Stimulated activated naive CD4-positive, alpha-beta T cell (primary cell): ENCODE measurements at regions not wholly inside any gene's neighbourhood (a gene's known extent, or its start where the extent isn't known, plus 50 kb on each side); places are given as distances from the start of the nearest gene placed in this dataset.

ENCODE experiments used
- DNase-seq, 6 experiments: peaks; one replicate each; lab custom pipeline; 2025; lab: John Stamatoyannopoulos, UW

DNA sequence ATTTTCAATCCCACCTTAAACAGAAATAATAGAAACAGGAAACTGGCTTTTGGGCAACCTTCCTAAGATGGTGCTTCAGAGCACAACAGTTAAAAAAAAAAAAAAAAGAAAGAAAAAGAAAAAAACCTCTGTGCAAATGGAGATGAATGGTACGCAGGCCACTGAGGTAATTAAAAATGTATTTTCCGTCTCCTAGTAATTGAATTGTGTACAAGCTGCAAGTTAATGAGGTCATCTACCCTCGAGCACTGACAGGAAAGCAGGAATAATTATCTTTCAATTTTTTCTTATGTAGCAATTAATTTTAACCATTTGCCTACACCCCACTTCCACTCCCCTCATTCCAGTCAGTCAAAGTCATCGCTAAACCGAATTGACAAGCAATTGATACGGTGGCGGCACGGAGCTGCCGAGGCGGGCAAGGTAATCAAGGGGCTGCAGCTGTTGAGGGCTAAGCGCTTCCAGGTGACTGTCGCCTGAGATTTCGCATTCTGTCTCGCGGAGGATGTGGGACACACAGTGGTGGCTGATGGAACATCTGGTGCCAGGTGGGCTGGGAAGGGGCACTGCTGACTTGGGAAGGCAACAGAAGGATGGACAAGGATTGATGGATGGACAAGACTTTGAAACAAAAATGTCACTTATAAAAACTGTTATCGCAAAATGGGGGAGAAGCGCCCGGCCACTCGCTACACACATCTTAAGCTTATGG, 109.4 kb downstream of the RCN1 start:
- DNase-seq: no peak

GRCh38 chr11:32204751-32205150, 113.9 kb downstream of the RCN1 start:
- DNase-seq: no peak

DNA sequence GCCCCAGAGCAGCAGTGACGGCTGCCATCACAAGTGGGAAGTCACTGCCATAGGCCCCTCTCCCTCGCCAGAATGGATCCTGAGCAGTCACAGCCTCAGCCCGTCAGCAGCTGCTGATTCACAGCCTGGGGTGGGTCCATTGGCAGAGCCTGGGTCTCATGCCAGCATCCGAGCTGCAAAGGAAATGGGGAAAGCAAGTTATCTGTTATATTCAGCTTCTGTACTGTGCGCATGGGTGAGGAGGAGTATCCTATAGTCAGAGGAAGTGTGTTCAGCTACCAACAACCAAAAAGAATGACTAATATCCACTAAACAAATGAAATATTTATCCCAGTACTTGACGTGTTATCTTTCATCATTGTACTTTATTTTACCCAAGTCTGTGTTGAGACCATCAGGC, 119.7 kb downstream of the RCN1 start:
- DNase-seq: no peak

GRCh38 chr11:32213223-32213622, 122.3 kb downstream of the RCN1 start:
- no peak for DNase-seq

- no peak for DNase-seq
Measured at GRCh38 chr11:32215157-32215556, 124.3 kb downstream of the RCN1 start.

- DNase-seq: no peak
Measured at GRCh38 chr11:32216749-32217148, 125.9 kb downstream of the RCN1 start.

GRCh38 chr11:32219320-32219719, 128.4 kb downstream of the RCN1 start:
- no peak for DNase-seq

DNA sequence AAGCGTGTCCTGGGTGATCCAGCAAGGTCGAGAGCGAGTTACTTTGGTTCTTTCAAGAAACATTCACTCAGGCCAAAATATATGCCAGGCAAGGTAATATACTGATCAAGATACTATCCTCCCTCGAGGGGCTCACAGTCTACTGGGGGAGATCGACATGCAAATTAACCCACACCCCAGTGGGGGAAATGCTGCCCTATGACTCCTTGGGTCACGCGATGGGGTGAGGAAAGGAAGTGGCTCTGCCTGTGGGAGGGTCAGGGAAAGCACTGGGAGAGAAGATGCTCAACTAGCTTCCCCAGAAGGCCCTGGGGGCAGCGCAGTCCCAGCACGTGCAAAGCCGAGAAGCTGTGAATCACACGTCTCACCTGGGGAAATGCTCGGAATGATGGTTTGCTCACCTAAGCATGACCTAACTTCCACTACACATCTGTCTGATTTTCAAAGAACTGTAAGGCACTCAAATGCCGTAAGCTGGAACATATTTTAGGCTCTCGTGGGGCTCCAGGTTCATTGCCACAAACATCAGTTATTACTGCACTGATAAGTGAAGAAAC, 130.7 kb downstream of the RCN1 start:
- DNase-seq: no peak

DNA sequence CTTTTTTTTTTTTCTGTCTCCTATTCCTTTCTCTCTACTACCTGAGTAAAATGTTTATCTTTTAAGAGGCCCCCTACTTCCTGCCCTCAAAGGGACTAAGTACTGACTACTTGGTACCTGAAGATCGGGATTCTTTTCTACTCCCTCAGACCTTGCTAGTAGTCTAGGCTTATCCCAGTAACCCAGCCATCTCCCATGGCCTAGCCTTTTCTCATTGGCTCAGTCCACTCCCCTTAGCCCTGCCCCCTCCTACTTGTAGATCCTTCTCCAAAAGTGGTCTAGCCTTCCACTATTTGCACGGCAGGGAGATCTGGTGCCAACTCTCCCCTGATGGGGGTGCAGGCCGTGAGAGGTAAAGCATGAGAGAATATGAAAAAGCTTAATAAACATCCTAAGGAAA, 133.7 kb downstream of the RCN1 start:
- DNase-seq: no peak

DNA sequence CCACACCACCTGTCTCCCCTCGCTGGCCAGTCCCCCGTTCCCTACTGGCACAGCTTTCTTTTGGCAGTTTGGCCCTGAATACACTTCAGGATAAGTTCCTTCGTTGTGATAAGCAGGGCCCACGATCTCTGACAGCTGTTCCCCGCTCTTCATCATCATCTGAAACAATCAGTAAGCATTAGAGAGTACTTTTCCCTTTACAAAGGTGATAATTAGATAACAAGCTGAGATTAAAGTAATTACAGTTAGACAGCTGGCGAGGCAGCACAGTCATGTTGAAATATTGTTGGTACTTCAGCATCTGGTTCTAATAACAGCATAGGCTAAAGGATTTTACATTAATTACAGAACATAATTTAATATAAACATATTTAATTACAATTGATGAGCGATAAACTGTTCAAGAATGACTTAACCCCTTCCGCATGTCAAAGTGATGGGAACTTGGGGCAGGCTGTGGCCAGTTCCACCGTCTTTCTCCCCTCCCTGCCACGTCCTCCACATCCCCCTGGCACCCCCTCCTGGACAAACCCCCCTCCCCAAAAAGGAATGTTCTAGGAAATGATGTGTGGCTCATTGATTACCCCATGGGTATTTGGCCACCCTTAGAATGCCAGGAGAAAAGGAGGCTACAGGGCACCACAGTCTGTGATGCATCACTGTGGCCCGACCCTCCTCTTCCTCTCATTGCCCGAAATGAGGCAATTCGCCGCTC, 134.9 kb downstream of the RCN1 start:
- no peak for DNase-seq

DNA sequence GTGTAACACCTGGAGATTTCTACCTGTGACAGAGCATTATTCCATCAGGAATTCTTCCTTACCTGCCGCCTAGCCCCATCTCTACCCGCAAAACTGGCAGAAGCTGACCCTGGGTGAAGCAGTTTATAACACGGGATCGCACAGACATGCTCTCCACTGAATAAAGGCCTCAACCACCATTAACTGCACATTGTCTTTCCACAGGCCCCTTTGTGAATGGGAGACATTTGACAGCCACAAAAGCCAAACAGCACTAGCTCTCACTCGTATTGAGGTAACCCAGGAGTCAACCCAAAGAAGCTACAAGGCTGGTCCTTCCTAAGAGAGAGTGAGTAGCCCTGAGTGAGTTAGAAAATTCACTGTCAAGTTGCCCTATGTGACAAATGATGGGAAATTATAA, 135.6 kb downstream of the RCN1 start:
- DNase-seq: no peak

DNA sequence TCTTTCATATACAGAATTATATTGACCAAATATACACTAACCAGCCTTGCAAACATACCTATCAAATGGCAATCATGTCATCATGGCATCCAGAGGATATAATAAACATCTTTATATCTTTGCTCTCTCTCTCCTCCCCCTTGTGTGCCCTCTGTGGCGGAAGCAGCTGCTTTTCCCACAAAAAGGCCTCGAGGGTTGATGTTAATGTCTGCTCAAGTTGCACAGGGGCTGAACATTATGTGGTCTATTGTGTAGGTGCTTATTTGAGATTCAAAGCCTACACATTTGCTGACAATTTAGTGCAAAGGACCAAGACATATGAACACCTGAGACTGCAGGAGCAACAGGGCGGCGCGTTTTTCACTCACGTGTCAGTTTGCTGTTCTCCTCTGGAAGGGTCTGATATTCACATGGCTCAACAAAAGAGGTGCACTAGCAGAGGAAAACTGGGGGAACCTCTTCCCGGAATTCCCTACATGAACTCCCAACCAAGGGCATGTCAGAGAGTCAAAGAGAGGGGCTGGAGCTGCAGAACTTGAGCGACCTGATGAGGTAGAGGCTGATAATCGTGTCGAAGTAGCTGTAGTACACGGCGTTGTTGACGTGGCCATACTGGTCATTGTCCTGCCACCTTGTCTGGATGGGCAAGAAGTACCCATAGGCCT, 138.8 kb downstream of the RCN1 start:
- DNase-seq: no peak

- no peak for DNase-seq
Measured at GRCh38 chr11:32231909-32232493, 141.1 kb downstream of the RCN1 start.

GRCh38 chr11:32232516-32232915, 141.6 kb downstream of the RCN1 start:
- DNase-seq: no peak

DNA sequence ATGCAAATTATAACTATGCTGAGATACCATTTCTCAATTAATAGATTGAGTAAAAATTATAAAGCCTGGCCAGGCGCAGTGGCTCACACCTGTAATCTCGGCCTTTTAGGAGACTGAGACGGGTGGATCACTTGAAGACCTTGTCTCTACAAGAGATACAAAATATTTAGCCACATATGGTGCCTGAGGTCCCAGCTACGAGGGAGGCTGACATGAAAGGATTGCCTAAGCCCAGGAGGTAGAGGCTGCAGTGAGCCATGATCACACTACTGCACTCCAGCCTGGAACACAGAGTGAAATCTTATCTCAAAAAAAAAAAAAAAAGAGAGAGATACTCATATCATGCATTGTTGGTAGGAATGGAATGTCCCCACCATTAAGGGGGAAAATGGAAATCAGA, 142.4 kb downstream of the RCN1 start:
- no peak for DNase-seq

DNA sequence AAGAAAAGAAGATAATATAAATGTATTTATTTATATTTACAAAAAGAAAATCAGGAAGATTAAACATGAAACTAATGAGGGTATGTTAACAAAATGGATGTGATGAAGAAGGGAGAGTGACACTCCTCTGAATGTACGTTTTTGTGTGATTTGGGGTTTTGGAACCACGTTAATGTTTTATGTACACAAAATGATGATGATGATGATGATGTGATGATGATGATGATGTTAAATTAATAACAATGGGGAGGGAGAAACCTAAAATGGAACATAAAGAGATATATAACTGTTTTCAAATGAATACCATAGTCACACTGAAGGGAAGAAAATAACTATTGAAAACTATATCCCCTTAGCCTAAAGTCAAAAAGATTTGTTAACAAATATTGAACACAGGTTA, 143.1 kb downstream of the RCN1 start:
- DNase-seq: no peak

DNA sequence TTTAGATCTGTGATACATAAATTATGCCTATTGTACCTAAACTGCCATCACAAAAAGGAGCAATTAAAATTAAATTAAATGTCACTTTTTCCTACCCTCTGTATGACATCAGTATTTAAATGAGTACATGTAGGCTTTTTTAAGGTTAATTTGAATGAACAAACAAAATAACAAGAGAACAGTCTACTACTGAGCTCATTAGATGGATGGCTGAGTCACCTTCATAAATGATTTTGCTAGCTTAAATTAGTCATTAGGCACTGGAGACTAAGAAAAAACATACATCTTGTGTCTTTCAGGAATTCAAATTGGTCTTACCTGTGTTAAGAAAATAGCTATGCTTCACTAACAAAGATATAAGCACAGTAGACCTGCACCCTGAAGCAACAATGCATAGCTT, 153.6 kb downstream of the RCN1 start:
- no peak for DNase-seq

- DNase-seq: no peak
Measured at GRCh38 chr11:32253706-32254105, 162.8 kb downstream of the RCN1 start.

DNA sequence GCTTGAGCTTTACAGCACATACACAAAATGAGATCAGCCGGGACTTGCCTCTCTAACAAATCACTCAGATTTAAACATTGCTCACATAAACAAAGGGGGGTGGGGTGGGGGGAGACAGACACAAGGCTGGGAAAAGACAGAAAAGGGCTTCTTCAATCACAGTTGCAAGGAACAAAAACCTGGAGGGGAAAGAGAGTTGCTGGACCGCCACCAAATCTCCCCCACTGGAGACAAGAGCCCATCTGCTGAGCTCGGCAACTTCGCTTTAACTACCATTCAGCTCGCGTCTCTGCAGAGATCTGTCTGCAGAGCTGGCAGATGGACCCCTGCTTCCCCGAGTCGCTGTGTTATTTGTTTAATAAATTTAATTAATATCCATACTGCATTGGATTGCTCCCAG, 165.0 kb downstream of the RCN1 start:
- no peak for DNase-seq

DNA sequence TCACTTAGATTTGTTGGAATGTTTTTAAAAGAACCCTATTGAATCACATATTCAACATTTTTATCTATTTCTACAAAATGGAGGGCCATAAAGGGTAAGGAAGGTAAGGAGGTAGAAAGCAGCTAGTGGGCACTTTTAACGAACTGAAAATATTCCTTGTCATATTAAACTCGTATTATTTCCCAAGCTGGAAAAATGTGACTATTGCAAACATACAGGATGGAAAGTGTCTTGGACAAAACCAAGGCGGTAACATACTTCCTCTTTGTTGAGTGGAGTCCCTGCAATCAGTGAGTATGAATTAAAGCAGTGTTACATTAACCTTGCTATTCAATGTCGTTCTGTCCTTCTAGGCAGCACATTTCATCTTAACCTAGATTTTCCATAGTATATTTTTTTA, 165.6 kb downstream of the RCN1 start:
- no peak for DNase-seq

DNA sequence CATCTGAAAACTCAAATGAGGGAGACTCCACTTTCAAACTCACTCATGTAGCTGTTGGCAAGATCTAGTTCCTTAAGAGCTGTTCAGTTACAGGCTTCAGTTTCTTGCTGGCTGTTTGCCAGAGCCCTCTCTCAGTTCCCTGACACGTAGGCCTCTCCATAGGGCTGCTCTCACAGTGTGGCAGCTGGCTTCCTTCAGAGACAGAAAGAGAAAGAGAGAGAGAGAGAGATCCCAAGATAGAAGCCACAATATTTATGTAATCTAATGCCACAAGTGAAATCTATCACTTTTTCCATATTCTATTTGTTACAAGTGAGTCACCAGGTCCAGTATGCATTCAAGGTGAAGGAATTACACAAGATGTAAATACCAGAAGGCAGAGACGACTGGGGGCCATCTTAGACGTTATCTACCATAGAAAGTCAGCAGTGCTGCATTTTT, 168.8 kb downstream of the RCN1 start:
- DNase-seq: no peak

GRCh38 chr11:32262367-32262766, 171.5 kb downstream of the RCN1 start:
- DNase-seq: no peak

GRCh38 chr11:32265911-32266310, 169.4 kb downstream of the WT1 start:
- DNase-seq: no peak
